Liver (tissue), 8 donors: ENCODE measurements at regions not wholly inside any gene's neighbourhood (a gene's known extent, or its start where the extent isn't known, plus 50 kb on each side); places are given as distances from the start of the nearest gene placed in this dataset.

Source experiments
- DNase-seq: peaks from one replicate; pipeline ENCODE4 v3.0.0-alpha.2; 2017; ENCODE audit warnings: low spot score
- H3K27ac ChIP-seq, 2 donors: one replicate each; pipeline ENCODE4 v1.7.0; 2013; ENCODE audit warnings: inconsistent platforms in 2 of 2, low read length in 2 of 2, control low read depth in 1 of 2, low read depth in 1 of 2, mild to moderate bottlenecking in 1 of 2
- H3K27me3 ChIP-seq, 4 donors: one replicate each; pipeline versions ENCODE4 v1.6.1 to v1.7.0; 2013; ENCODE audit warnings: low read length in 3 of 4, inconsistent platforms in 1 of 4, mild to moderate bottlenecking in 1 of 4, moderate library complexity in 1 of 4; ENCODE audit not compliant: control insufficient read depth in 4 of 4, insufficient read depth in 4 of 4
- H3K36me3 ChIP-seq, 4 donors: one replicate each; pipeline versions ENCODE4 v1.6.1 to v1.7.0; 2013; ENCODE audit warnings: low read length in 3 of 4, mild to moderate bottlenecking in 3 of 4, low read depth in 1 of 4, moderate library complexity in 1 of 4; ENCODE audit not compliant: control insufficient read depth in 4 of 4, insufficient read depth in 3 of 4
- H3K4me1 ChIP-seq, 4 donors: one replicate each; pipeline versions ENCODE4 v1.6.1 to v1.7.0; 2013; ENCODE audit warnings: low read length in 3 of 4, mild to moderate bottlenecking in 3 of 4, moderate library complexity in 1 of 4; ENCODE audit not compliant: control insufficient read depth in 4 of 4, insufficient read depth in 4 of 4
- H3K4me3 ChIP-seq, 3 donors: one replicate each; pipeline versions ENCODE4 v1.6.1 to v1.7.0; 2013; ENCODE audit warnings: low read length in 3 of 3, control low read depth in 1 of 3, low read depth in 1 of 3, mild to moderate bottlenecking in 1 of 3
- H3K9ac ChIP-seq, 2 donors: one replicate each; pipeline ENCODE4 v1.7.0; 2013; ENCODE audit warnings: low read length in 2 of 2, mild to moderate bottlenecking in 2 of 2, moderate library complexity in 2 of 2, control low read depth in 1 of 2, low read depth in 1 of 2
- H3K9me3 ChIP-seq, 4 donors: one replicate each; pipeline versions ENCODE4 v1.6.1 to v1.7.0; 2013; ENCODE audit warnings: low read length in 3 of 4; ENCODE audit not compliant: control insufficient read depth in 4 of 4
- ATF3 ChIP-seq: IDR thresholded peaks from 2 replicates; pipeline ENCODE4 v1.6.1; 2016; ENCODE audit warnings: antibody characterized with exemption
- CTCF ChIP-seq: fragments of 150-350 bp; IDR thresholded peaks from 2 replicates; pipeline ENCODE4 v1.5.1; 2017; ENCODE audit warnings: improper control_type of control experiment, low read depth, low read length; ENCODE audit not compliant: missing input control
- EGR1 ChIP-seq, 2 donors: IDR thresholded peaks; 2 replicates each; pipeline ENCODE4 v1.6.1; 2016 to 2018; ENCODE audit warnings: antibody characterized with exemption in 2 of 2, low read depth in 2 of 2
- FOXA1 ChIP-seq: IDR thresholded peaks from 2 replicates; pipeline ENCODE4 v1.6.1; 2016; ENCODE audit warnings: antibody characterized with exemption
- FOXA2 ChIP-seq: IDR thresholded peaks from 2 replicates; pipeline ENCODE4 v1.6.1; 2016; ENCODE audit warnings: antibody characterized with exemption
- GABPA ChIP-seq, 2 donors: IDR thresholded peaks in 1 of 2; conservative IDR thresholded peaks in 1 of 2; 2 replicates each; pipeline ENCODE4 v1.6.1; 2016; ENCODE audit warnings: antibody characterized with exemption in 2 of 2, mild to moderate bottlenecking in 1 of 2, moderate library complexity in 1 of 2
- HNF4G ChIP-seq: IDR thresholded peaks from 2 replicates; pipeline ENCODE4 v1.6.1; 2016; ENCODE audit warnings: antibody characterized with exemption
- JUND ChIP-seq, 2 donors: IDR thresholded peaks; 2 replicates each; pipeline ENCODE4 v1.6.1; 2016; ENCODE audit warnings: antibody characterized with exemption in 2 of 2
- MAX ChIP-seq: IDR thresholded peaks from 2 replicates; pipeline ENCODE4 v1.6.1; 2016; ENCODE audit warnings: antibody characterized with exemption
- NR2F2 ChIP-seq: IDR thresholded peaks from 2 replicates; pipeline ENCODE4 v1.6.1; 2016; ENCODE audit warnings: antibody characterized with exemption
- RAD21 ChIP-seq, 2 donors: IDR thresholded peaks; 2 replicates each; pipeline ENCODE4 v1.6.1; 2016; ENCODE audit warnings: antibody characterized with exemption in 2 of 2, mild to moderate bottlenecking in 2 of 2
- RXRA ChIP-seq, 2 donors: IDR thresholded peaks; 2 replicates each; pipeline ENCODE4 v1.6.1; 2017 to 2018; ENCODE audit warnings: antibody characterized with exemption in 2 of 2, mild to moderate bottlenecking in 1 of 2
- SP1 ChIP-seq: IDR thresholded peaks from 2 replicates; pipeline ENCODE4 v1.6.1; 2018; ENCODE audit warnings: antibody characterized with exemption, mild to moderate bottlenecking
- TAF1 ChIP-seq: conservative IDR thresholded peaks from 2 replicates; pipeline ENCODE4 v1.6.1; 2016; ENCODE audit warnings: antibody characterized with exemption, mild to moderate bottlenecking
- YY1 ChIP-seq: IDR thresholded peaks from 2 replicates; pipeline ENCODE4 v1.6.1; 2016; ENCODE audit warnings: antibody characterized with exemption, mild to moderate bottlenecking
- ZBTB33 ChIP-seq: IDR thresholded peaks from 2 replicates; pipeline ENCODE4 v1.6.1; 2016; ENCODE audit warnings: antibody characterized with exemption
- WGBS: extraction: QIAGEN DNeasy Blood & Tissue Kit; methylation state at CpG from one replicate; pipeline ENCODE4 v1.1.7; 2013; 5-methylcytosine and 5-hydroxymethylcytosine counted together
- donor health status: healthy.
- donor health status: healthy.
- donor health status: healthy.
- donor health status: healthy.
- donor health status: healthy.

GRCh38 chr14:43244142-43244625 lies 1262.9 kb downstream of the FSCB start:
- no peaks in the 10 kb centered on the region for H3K9me3 ChIP-seq
- 57% methylated on average over 2 of the region's 2 CpGs for WGBS

GRCh38 chr14:43243168-43243567 lies 1263.9 kb downstream of the FSCB start:
- TF ChIP-seq MAX (no peak), HNF4G (no peak), RXRA (IDR thresholded peaks at IDR 0.05) (no peak), CTCF (no peak), JUND (IDR thresholded peaks at IDR 0.05) (no peak), SP1 (no peak), ZBTB33 (no peak), NR2F2 (no peak), EGR1 (IDR thresholded peaks at IDR 0.05; ENCODE audit: low read depth in 2 of 2) (no peak), RAD21 (IDR thresholded peaks at IDR 0.05) (no peak), GABPA (IDR thresholded peaks at IDR 0.05 in 1 of 2, conservative IDR thresholded peaks at IDR 0.05 in 1 of 2) (no peak)
- Histone ChIP-seq H3K27ac (no peak overlapping the region), H3K9me3 (no peaks in the 10 kb centered on the region), H3K36me3 (no peaks in the 10 kb centered on the region), H3K4me1 (no peaks in the 10 kb centered on the region), H3K27me3 (no peaks in the 10 kb centered on the region), H3K9ac (no peak overlapping the region), H3K4me3 (no peak overlapping the region)
- 88% methylated on average over 1 of the region's 1 CpG for WGBS
- no peak for DNase-seq

More at GRCh38 chr14:43244142-43244625, 1262.9 kb downstream of the FSCB start:
- Histone ChIP-seq H3K36me3 (no peaks in the 10 kb centered on the region), H3K4me3 (no peak overlapping the region), H3K4me1 (no peaks in the 10 kb centered on the region), H3K27me3 (no peaks in the 10 kb centered on the region), H3K9ac (no peak overlapping the region), H3K27ac (no peak overlapping the region)
- no peak for DNase-seq
- TF ChIP-seq CTCF, result no peak
- no peak for TF ChIP-seq HNF4G
- TF ChIP-seq RXRA (IDR thresholded peaks at IDR 0.05), result no peak
- TF ChIP-seq YY1, result no peak
- no peak for TF ChIP-seq TAF1
- TF ChIP-seq ZBTB33, result no peak
- no peak for TF ChIP-seq ATF3
- TF ChIP-seq FOXA2, result no peak
- no peak for TF ChIP-seq NR2F2
- no peak for TF ChIP-seq RAD21 (IDR thresholded peaks at IDR 0.05)
- no peak for TF ChIP-seq EGR1 (IDR thresholded peaks at IDR 0.05; ENCODE audit: low read depth in 2 of 2)
- TF ChIP-seq FOXA1, result no peak
- no peak for TF ChIP-seq GABPA (IDR thresholded peaks at IDR 0.05 in 1 of 2, conservative IDR thresholded peaks at IDR 0.05 in 1 of 2)
- TF ChIP-seq MAX, result no peak
